ENCODE measurements at regions not wholly inside any gene's neighbourhood (a gene's known extent, or its start where the extent isn't known, plus 50 kb on each side); places are given as distances from the start of the nearest gene placed in this dataset.

GRCh38 chr10:35898716-35899440, 256.8 kb upstream of the FZD8 start:
- Histone ChIP-seq H3K4me3 (no peak overlapping the region), H3K27me3 (no peaks in the 10 kb centered on the region), H3K4me1 (ENCODE audit: low read depth) (peaks cover 5% of the 10 kb centered on the region), H3K36me3 (no peaks in the 10 kb centered on the region), H3K27ac (no peak overlapping the region), H3K9me3 (ENCODE audit: low read depth) (no peaks in the 10 kb centered on the region)
- no peak for DNase-seq (ENCODE audit: low read depth in 1 of 2, low spot score in 1 of 2)
- TF ChIP-seq, protein P1, sequence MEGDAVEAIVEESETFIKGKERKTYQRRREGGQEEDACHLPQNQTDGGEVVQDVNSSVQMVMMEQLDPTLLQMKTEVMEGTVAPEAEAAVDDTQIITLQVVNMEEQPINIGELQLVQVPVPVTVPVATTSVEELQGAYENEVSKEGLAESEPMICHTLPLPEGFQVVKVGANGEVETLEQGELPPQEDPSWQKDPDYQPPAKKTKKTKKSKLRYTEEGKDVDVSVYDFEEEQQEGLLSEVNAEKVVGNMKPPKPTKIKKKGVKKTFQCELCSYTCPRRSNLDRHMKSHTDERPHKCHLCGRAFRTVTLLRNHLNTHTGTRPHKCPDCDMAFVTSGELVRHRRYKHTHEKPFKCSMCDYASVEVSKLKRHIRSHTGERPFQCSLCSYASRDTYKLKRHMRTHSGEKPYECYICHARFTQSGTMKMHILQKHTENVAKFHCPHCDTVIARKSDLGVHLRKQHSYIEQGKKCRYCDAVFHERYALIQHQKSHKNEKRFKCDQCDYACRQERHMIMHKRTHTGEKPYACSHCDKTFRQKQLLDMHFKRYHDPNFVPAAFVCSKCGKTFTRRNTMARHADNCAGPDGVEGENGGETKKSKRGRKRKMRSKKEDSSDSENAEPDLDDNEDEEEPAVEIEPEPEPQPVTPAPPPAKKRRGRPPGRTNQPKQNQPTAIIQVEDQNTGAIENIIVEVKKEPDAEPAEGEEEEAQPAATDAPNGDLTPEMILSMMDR (IDR thresholded peaks at IDR 0.05; ENCODE audit: low read depth, low read length): no peak

- TF ChIP-seq, protein P1 (IDR thresholded peaks at IDR 0.05; ENCODE audit: low read depth, low read length): no peak
- DNase-seq (ENCODE audit: low read depth in 1 of 2, low spot score in 1 of 2): peak in 1 of 2 donors; percentile 64
- H3K27me3 ChIP-seq: no peaks in the 10 kb centered on the region
- H3K4me3 ChIP-seq: no peak overlapping the region
- no peaks in the 10 kb centered on the region for H3K9me3 ChIP-seq (ENCODE audit: low read depth)
- H3K4me1 ChIP-seq (ENCODE audit: low read depth): peaks cover 7% of the 10 kb centered on the region
- H3K27ac ChIP-seq: no peak overlapping the region
- no peaks in the 10 kb centered on the region for H3K36me3 ChIP-seq
These were observed 253.9 kb upstream of the FZD8 start for GRCh38 chr10:35896001-35896400.

DNA sequence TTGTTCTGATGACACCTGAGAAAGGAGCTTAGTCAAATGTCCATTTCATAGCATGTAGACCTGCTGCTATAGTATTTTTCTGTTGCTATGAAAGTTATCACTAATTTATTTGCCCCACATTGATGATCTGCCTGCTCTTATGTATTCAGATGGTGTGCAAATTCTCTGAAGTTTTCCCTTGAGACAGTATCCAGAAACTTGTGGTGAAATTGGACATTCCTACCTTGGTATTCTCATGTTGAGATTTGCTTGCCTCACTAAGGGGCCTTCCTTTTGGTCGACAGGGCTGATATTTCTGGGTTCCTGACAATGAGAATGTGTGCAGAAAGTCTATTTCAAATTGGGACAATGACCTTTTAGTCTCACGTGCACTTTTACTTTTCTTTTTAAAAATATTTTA, 253.2 kb upstream of the FZD8 start:
- Histone ChIP-seq H3K4me3 (no peak overlapping the region), H3K36me3 (no peaks in the 10 kb centered on the region), H3K27ac (no peak overlapping the region), H3K27me3 (no peaks in the 10 kb centered on the region), H3K4me1 (ENCODE audit: low read depth) (peaks cover 10% of the 10 kb centered on the region), H3K9me3 (ENCODE audit: low read depth) (no peaks in the 10 kb centered on the region)
- TF ChIP-seq, protein P1 (IDR thresholded peaks at IDR 0.05; ENCODE audit: low read depth, low read length): no peak
- peak in 1 of 2 donors; percentile 23 for DNase-seq (ENCODE audit: low read depth in 1 of 2, low spot score in 1 of 2)

GRCh38 chr10:35892526-35892925, 250.4 kb upstream of the FZD8 start:
- TF ChIP-seq, protein P1 (IDR thresholded peaks at IDR 0.05; ENCODE audit: low read depth, low read length): no peak
- H3K27me3 ChIP-seq: no peaks in the 10 kb centered on the region
- no peak overlapping the region for H3K4me3 ChIP-seq
- H3K36me3 ChIP-seq: no peaks in the 10 kb centered on the region
- no peaks in the 10 kb centered on the region for H3K9me3 ChIP-seq (ENCODE audit: low read depth)
- peaks cover 10% of the 10 kb centered on the region for H3K4me1 ChIP-seq (ENCODE audit: low read depth)
- no peak for DNase-seq (ENCODE audit: low read depth in 1 of 2, low spot score in 1 of 2)
- H3K27ac ChIP-seq: no peak overlapping the region

DNA sequence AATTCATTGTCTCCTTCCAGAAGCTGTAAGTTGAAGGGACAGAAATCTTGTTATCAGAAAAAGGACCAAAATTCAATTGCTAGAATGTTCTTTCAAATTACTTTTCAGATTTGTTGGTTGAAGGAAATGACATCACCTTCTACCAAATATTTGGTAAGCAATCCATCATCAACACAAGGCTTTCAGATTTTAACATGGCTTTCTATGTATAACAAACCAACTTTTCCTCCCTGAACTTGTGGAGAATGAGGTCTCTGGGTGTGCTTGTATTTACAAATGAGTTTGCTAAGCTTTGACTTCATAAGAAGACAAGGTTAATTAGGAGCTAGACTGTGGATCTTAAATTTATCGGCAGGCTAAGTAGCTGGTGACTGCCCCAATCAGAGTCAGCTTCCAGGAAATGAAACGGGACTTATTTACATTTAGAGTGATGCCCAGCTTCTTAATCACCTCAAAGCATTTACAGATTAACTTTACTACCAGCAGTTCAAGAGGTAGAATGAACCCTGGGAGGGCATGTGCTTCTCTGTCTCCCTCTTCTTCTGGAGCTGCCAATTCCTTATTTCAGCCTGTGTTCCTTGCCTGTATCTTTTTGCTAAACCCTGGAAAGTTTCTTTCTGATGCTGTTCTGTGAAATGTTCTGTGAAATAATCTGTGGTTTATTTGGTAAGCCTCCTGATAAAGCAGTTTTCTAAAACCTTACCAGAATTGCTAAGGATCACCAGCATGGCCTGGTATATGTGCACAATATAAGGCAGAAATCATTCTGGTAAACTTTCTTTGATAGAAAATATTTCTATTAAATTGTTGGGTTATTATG, 248.8 kb upstream of the FZD8 start:
- peaks cover 10% of the 10 kb centered on the region for H3K4me1 ChIP-seq (ENCODE audit: low read depth)
- H3K27me3 ChIP-seq: no peaks in the 10 kb centered on the region
- H3K27ac ChIP-seq: peak overlapping the region; percentile 2
- peak; percentile 18 to 19 for DNase-seq (ENCODE audit: low read depth in 1 of 2, low spot score in 1 of 2)
- no peaks in the 10 kb centered on the region for H3K9me3 ChIP-seq (ENCODE audit: low read depth)
- no peak overlapping the region for H3K4me3 ChIP-seq
- H3K36me3 ChIP-seq: no peaks in the 10 kb centered on the region
- TF ChIP-seq, protein P1 (IDR thresholded peaks at IDR 0.05; ENCODE audit: low read depth, low read length): no peak
